ENCODE measurements at regions not wholly inside any gene's neighbourhood (a gene's known extent, or its start where the extent isn't known, plus 50 kb on each side); places are given as distances from the start of the nearest gene placed in this dataset.
"Not testable (repeated sequence)": the region's sequence is repeated elsewhere in the genome, so short reads cannot be mapped to it uniquely, and the experiment has no call there.

DNA sequence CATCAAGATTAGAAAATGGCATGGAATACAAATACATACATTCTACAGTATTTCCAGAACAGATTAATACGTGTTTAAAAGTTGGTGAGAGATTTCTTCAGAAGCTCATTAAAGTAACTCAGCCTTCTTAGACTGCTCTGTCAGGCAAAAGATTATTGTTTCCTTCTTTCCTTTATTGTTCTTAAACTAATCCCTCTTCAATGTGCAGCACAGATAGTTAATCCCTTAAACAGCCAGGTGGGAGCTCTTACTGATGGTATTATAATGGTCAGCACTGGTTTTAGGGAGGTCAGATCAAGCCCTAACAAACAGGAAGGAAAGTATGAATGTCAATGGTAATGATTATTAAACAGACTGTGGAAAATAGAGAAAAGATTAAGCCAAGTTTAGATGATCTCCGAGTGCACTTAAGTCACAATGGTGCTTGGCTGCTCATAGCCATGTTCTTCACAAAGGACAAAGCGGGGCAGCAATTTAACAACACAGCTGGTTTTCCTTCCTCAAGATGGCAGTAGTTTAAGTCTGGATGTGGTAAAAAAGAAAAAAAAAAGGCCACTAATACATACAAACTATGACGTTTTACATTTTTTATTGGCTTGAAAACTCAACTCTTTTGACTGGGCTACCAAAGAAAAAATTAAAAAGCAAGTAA lies 992.6 kb downstream of the PCDH9 start:
- no peaks in the 10 kb centered on the region for H3K9me3 ChIP-seq (ENCODE audit: low read depth)
- no peaks in the 10 kb centered on the region for H3K9me2 ChIP-seq (replicated peaks; ENCODE audit: insufficient read depth)
- no peak overlapping the region for H3K27ac ChIP-seq
- H3K4me3 ChIP-seq, result no peak overlapping the region
- no peaks in the 10 kb centered on the region for H3K36me3 ChIP-seq (replicated peaks; ENCODE audit: insufficient read depth, low read depth)
- H3K79me2 ChIP-seq, result no peaks in the 10 kb centered on the region
- TF ChIP-seq, protein P1, sequence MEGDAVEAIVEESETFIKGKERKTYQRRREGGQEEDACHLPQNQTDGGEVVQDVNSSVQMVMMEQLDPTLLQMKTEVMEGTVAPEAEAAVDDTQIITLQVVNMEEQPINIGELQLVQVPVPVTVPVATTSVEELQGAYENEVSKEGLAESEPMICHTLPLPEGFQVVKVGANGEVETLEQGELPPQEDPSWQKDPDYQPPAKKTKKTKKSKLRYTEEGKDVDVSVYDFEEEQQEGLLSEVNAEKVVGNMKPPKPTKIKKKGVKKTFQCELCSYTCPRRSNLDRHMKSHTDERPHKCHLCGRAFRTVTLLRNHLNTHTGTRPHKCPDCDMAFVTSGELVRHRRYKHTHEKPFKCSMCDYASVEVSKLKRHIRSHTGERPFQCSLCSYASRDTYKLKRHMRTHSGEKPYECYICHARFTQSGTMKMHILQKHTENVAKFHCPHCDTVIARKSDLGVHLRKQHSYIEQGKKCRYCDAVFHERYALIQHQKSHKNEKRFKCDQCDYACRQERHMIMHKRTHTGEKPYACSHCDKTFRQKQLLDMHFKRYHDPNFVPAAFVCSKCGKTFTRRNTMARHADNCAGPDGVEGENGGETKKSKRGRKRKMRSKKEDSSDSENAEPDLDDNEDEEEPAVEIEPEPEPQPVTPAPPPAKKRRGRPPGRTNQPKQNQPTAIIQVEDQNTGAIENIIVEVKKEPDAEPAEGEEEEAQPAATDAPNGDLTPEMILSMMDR (IDR thresholded peaks at IDR 0.05; ENCODE audit: poor library complexity), result no peak
- TF ChIP-seq EZH2phosphoT487 (IDR thresholded peaks at IDR 0.05; ENCODE audit: low read depth, severe bottlenecking, unreplicated experiment) (no peak), EZH2 (IDR thresholded peaks at IDR 0.05; ENCODE audit: borderline replicate concordance) (no peak)
- no peaks in the 10 kb centered on the region for H4K20me1 ChIP-seq (ENCODE audit: insufficient read depth, poor library complexity, severe bottlenecking)
- DNase-seq (ENCODE audit: low spot score), result no peak
- H3K27me3 ChIP-seq, result no peaks in the 10 kb centered on the region
- no peak overlapping the region for H3K4me2 ChIP-seq
- WGBS (ENCODE audit: low lambda C conversion rate, missing lambda C conversion rate), result 67% methylated on average over 4 of the region's 4 CpGs
- no peak overlapping the region for H2AFZ ChIP-seq
- H3K4me1 ChIP-seq (ENCODE audit: insufficient read depth), result no peaks in the 10 kb centered on the region

DNA sequence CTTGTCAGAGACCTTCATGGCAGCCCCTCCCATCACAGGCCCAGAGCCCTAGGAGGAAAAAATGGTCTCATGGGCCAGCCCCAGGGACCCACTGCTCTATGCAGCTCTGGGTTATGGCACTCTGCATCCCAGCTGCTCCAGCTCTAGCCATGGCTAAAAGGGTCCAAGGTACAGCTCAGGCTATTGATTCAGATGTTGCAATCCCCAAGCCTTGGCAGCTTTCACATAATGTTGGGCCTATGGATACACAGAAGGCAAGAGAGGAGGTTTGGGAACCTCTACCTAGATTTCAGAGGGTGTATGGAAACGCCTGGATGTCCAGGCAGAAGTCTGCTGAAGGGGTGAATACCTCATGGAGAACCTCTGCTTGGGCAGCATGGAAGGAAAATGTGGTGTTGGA lies 996.0 kb downstream of the PCDH9 start:
- TF ChIP-seq, protein P1 (IDR thresholded peaks at IDR 0.05; ENCODE audit: poor library complexity), result no peak
- TF ChIP-seq EZH2 (IDR thresholded peaks at IDR 0.05; ENCODE audit: borderline replicate concordance) (no peak), EZH2phosphoT487 (IDR thresholded peaks at IDR 0.05; ENCODE audit: low read depth, severe bottlenecking, unreplicated experiment) (no peak)
- H3K27ac ChIP-seq, result no peak overlapping the region
- H3K4me1 ChIP-seq (ENCODE audit: insufficient read depth), result no peaks in the 10 kb centered on the region
- H3K79me2 ChIP-seq, result no peaks in the 10 kb centered on the region
- no peak overlapping the region for H2AFZ ChIP-seq
- no peaks in the 10 kb centered on the region for H4K20me1 ChIP-seq (ENCODE audit: insufficient read depth, poor library complexity, severe bottlenecking)
- no peaks in the 10 kb centered on the region for H3K36me3 ChIP-seq (replicated peaks; ENCODE audit: insufficient read depth, low read depth)
- H3K9me2 ChIP-seq (replicated peaks; ENCODE audit: insufficient read depth), result no peaks in the 10 kb centered on the region
- no peak overlapping the region for H3K4me2 ChIP-seq
- no peaks in the 10 kb centered on the region for H3K27me3 ChIP-seq
- WGBS (ENCODE audit: low lambda C conversion rate, missing lambda C conversion rate), result 80% methylated on average over 1 of the region's 1 CpG
- H3K4me3 ChIP-seq, result no peak overlapping the region
- no peaks in the 10 kb centered on the region for H3K9me3 ChIP-seq (ENCODE audit: low read depth)
- DNase-seq (ENCODE audit: low spot score), result no peak

DNA sequence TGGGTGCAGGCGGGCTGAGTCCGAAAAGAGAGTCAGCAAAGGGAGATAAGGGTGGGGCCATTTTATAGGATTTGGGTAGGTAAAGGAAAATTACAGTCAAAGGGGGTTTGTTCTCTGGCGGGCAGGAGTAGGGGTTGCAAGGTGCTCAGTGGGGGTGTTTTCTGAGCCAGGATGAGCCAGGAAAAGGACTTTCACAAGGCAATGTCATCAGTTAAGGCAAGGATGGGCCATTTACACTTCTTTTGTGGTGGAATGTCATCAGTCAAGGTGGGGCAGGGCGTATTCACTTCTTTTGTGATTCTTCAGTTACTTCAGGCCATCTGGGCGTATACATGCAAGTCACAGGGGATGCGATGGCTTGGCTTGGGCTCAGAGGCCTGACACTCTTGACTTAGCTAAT lies 998.2 kb downstream of the PCDH9 start:
- H3K9me3 ChIP-seq (ENCODE audit: low read depth); H3K9me2 ChIP-seq (replicated peaks; ENCODE audit: insufficient read depth); H4K20me1 ChIP-seq (ENCODE audit: insufficient read depth, poor library complexity, severe bottlenecking); H3K4me1 ChIP-seq (ENCODE audit: insufficient read depth); H3K79me2 ChIP-seq; H3K36me3 ChIP-seq (replicated peaks; ENCODE audit: insufficient read depth, low read depth); H3K27me3 ChIP-seq; DNase-seq (ENCODE audit: low spot score); H2AFZ ChIP-seq; H3K4me3 ChIP-seq; H3K27ac ChIP-seq; H3K4me2 ChIP-seq: not testable (repeated sequence)
- 95% methylated on average over 6 of the region's 6 CpGs for WGBS (ENCODE audit: low lambda C conversion rate, missing lambda C conversion rate)

DNA sequence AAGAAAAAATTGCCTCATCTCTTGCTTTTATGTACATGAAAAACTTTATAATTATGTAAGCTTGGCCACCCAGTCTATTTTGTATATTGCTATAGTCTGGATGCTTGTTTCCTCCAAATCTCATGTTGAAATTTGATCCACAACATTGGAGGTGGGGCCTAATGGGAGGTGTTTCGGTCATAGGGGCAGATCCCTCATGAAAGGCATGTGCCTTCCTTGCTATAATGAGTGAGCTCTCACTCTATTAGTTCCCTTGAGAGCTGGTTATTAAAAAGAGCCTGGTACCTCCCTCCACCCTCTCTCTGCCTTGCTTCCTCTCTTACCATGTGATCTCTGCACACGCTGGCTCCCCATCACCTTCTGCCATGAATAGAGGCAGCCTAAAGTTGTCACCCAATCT lies 1005.1 kb downstream of the PCDH9 start:
- Histone ChIP-seq H3K36me3 (replicated peaks; ENCODE audit: insufficient read depth, low read depth) (no peaks in the 10 kb centered on the region), H3K4me3 (no peak overlapping the region), H3K27me3 (no peaks in the 10 kb centered on the region), H3K4me1 (ENCODE audit: insufficient read depth) (no peaks in the 10 kb centered on the region), H3K4me2 (no peak overlapping the region), H4K20me1 (ENCODE audit: insufficient read depth, poor library complexity, severe bottlenecking) (no peaks in the 10 kb centered on the region), H2AFZ (no peak overlapping the region), H3K9me2 (replicated peaks; ENCODE audit: insufficient read depth) (no peaks in the 10 kb centered on the region), H3K27ac (no peak overlapping the region), H3K79me2 (no peaks in the 10 kb centered on the region), H3K9me3 (ENCODE audit: low read depth) (no peaks in the 10 kb centered on the region)
- 61% methylated on average over 2 of the region's 2 CpGs for WGBS (ENCODE audit: low lambda C conversion rate, missing lambda C conversion rate)
- no peak for DNase-seq (ENCODE audit: low spot score)
- TF ChIP-seq EZH2phosphoT487 (IDR thresholded peaks at IDR 0.05; ENCODE audit: low read depth, severe bottlenecking, unreplicated experiment) (no peak), EZH2 (IDR thresholded peaks at IDR 0.05; ENCODE audit: borderline replicate concordance) (no peak)
- TF ChIP-seq, protein P1 (IDR thresholded peaks at IDR 0.05; ENCODE audit: poor library complexity), result no peak

Measured in hepatocyte (in vitro differentiated cells).